ENCODE measurements at regions not wholly inside any gene's neighbourhood (a gene's known extent, or its start where the extent isn't known, plus 50 kb on each side); places are given as distances from the start of the nearest gene placed in this dataset.

- TF ChIP-seq CHD1 (IDR thresholded peaks at IDR 0.05; ENCODE audit: low read depth, low read length) (no peak), CTCF (conservative IDR thresholded peaks at IDR 0.05; ENCODE audit: low read depth, low read length) (no peak), POLR2A (IDR thresholded peaks at IDR 0.05; ENCODE audit: low read depth, low read length) (no peak), RAD21 (IDR thresholded peaks at IDR 0.05; ENCODE audit: low read length) (no peak), MAFK (IDR thresholded peaks at IDR 0.05; ENCODE audit: low read depth, low read length) (no peak), MAZ (IDR thresholded peaks at IDR 0.05; ENCODE audit: borderline replicate concordance, low read depth, low read length) (no peak), MXI1 (IDR thresholded peaks at IDR 0.05; ENCODE audit: borderline replicate concordance, low read depth, low read length) (no peak), BHLHE40 (IDR thresholded peaks at IDR 0.05; ENCODE audit: low read depth, low read length) (no peak), RCOR1 (IDR thresholded peaks at IDR 0.05; ENCODE audit: insufficient replicate concordance, low read length) (no peak), SMC3 (IDR thresholded peaks at IDR 0.05; ENCODE audit: low read depth, low read length) (no peak), USF2 (IDR thresholded peaks at IDR 0.05; ENCODE audit: low read depth, low read length) (no peak), NFE2L2 (IDR thresholded peaks at IDR 0.05; ENCODE audit: low read depth, low read length) (no peak), FOS (IDR thresholded peaks at IDR 0.05; ENCODE audit: low read depth, low read length) (no peak), CEBPB (IDR thresholded peaks at IDR 0.05; ENCODE audit: low read depth, low read length) (no peak)
These were observed 77.2 kb upstream of the VGLL4 start for GRCh38 chr3:11720917-11721411.

Measured in IMR-90 (cell line).